ENCODE measurements at regions not wholly inside any gene's neighbourhood (a gene's known extent, or its start where the extent isn't known, plus 50 kb on each side); places are given as distances from the start of the nearest gene placed in this dataset.
"Not testable (repeated sequence)": the region's sequence is repeated elsewhere in the genome, so short reads cannot be mapped to it uniquely, and the experiment has no call there.

DNA sequence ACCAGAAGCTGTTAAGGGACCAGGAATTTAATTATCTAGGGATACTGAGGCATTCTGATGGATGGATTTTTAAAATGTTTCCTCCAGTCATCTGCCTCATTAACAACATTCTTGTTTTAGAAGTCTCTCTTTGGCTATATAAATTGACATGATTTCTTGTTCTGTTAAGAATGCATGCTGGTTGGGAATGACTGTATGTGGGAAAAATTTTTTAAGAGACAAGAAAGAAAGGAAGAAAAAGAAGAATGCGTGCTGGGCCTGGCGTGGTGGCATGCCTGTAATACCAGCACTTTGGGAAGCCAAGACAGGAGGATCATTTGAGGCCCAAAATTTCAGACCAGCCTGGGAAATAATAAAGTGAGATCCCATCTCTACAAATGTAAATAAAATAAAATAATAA is 203.6 kb downstream of the GJA1 start:
- DNase-seq (ENCODE audit: low read depth in 3 of 3), result no peak

DNA sequence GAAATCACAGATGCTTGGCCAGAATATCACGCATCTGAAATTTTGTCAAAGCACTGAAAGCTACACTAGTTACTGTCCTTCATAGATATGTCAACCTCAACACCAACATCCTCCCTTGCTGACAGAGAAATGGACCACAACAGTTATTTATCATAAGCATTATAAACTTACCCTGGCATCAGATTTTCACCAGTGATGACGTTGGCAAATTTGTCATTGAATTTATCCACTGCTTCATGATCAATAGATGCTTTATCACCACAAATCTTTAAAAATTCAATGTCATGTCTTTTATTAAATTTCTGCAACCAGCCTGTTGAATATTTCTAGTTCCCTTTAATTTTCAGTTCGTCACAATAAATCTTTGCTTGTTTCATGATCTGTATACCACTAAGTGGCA is 205.7 kb downstream of the GJA1 start:
- DNase-seq (ENCODE audit: low read depth in 3 of 3), result no peak

DNA sequence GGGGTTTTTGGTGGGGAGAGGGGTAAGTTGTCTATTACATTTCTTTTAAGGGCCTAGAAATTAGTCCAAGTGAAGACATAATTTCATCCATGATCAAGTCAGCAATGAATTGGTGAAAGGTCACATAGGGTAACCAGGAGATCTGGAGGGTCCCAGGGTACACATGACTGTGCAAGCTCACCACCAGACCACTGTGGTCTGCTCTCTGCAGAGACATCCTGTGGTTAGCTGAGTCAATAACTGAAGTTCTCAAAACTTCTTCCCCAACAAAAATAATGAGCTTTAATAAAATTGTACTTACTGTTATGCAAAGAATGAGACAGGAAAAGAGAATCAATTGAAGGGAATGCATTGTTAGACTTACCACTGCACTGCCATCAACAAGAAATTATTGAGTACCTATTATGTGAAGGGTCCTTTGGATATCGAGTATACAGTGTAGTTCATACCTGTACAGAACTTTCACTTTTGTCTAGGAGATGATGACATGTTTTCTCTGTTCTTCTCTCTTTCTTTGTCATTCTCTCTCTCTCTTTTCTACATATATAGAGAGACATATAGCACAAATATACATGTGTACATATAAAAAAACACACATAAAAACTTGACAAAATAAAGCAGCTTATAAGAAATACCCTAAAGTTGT is 209.8 kb downstream of the GJA1 start:
- DNase-seq (ENCODE audit: low read depth in 3 of 3), result no peak

DNA sequence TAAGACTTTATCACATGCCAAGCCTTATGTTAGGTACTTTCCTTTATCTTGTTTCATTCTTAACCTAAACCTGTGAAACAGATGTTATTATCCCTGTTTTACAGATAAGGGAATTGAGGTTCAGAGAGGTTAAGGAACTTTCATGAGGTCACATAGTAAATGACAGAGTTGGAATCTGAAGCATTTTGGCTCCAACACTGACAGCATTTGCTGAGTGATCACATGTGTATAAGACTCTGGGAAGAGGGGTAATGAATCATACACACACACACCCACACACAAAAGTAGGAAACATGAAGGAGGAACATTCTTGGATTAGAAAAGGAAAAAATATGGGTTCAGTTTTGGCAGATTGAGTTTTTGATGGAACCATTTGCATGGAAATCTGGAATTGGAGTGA is 212.5 kb downstream of the GJA1 start:
- DNase-seq (ENCODE audit: low read depth in 3 of 3), result no peak

DNA sequence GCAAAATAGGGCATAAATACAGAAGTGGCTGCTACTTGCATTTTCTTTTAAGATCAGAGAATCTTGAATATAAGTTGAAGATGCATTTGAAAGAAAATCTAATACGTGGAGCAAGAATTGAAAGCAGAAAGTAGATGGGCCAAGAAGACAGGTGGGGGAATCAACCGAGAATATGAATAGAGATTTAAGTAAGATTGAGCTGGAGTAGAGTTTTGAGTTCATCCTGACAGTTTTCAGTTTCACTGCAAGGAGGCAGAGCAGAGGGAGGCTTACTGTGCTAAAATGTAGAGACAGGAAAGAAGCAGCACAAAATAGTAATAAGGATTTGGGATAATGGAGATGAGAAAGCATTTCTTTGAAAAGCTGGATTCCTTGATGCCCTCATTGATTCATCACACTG is 214.5 kb downstream of the GJA1 start:
- DNase-seq (ENCODE audit: low read depth in 3 of 3), result no peak

DNA sequence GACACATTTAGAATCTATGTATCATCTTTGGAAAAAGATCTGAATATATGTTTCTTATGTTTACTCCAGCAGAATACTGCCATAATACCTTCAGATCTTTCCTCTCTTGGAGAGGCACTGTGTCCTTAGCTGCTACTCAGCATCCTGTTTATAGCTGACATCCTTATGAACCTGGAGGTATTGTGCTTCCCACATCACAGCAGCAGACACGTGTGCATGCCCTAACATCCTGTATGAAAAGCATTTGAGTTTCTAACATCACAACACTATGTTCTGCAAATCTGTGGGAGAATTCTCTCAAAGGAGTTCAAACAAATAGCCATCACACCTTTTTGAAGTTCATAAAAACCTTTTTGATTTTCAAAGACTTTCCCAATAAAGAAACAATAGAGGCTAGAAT is 216.0 kb downstream of the GJA1 start:
- no peak for DNase-seq (ENCODE audit: low read depth in 3 of 3)

DNA sequence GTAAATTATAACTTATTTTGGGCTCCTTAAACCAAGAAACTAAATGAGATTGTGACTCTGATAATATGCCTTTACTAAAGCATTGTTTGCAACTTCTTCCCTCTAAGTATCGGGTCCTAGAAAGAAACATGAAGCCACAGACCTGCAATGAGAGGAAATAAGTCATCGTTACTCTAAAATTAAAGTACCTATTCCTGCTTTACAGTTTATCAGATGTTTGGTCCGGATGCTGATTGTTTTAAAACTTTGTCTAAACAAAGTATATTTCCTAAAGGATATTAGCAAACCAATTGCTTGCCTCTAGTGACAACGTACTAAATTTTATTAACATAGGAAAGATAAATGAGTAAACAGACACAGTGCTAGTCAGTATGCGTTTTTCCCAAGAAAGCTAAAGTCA is 216.8 kb downstream of the GJA1 start:
- no peak for DNase-seq (ENCODE audit: low read depth in 3 of 3)

DNA sequence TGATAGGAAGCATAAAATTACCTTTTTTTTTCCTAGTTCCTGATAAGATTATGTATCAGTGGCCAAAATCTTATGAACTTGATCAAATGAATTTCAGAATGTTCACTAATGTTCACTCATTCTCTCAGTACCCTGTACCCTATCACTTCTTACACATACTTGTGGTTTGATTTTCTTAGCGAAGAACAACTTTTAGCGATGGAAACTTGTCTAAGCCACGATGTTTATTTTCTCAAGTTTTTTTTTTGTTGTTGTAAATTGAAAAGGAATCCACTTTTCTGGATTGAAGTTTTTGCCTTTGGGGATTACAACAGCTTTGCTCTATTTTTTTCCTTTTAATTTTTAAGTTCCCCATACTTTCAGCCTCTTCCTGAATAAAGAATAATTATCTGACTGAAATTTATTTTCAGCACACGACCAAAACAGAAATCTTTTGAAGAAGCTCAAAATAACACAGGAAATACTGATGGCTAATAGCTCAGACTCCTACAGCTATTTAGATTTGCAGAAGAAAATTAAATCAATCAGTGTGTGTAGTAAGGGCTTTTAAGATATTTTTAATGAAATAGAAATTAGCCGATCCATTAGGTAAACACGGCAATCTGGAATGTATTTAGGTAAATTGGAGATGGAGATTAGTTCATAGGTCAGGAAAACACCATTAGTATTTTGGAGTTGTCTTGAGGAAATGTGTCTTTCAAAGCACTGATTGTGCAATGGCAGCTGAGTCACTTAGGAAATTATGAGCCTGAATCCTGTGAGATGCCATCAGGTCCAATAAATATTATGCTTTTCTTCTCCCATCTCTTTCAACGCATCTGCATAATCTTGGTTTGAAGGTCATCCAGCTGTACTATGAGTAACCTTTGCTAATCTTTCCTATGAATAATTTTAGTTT is 217.5 kb downstream of the GJA1 start:
- no peak for DNase-seq (ENCODE audit: low read depth in 3 of 3)

DNA sequence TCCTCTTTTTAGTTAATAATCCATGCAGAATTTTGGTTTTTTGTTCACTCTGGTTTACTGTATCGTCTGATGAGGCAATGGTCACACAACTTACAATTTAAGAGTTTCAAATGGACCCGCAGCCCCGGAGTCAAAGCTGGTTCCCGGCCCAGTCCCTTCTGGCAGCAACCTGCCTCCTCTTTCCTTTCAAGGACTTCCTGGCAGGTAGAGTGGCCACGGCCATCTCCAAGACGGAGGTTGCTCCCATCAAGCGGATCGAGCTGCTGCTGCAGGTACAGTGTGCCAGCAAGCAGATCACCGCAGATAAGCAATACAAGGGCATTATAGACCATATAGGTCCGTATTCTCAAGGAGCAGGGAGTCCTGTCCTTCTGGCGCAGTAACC is 218.2 kb downstream of the GJA1 start:
- DNase-seq (ENCODE audit: low read depth in 3 of 3), result no peak

DNA sequence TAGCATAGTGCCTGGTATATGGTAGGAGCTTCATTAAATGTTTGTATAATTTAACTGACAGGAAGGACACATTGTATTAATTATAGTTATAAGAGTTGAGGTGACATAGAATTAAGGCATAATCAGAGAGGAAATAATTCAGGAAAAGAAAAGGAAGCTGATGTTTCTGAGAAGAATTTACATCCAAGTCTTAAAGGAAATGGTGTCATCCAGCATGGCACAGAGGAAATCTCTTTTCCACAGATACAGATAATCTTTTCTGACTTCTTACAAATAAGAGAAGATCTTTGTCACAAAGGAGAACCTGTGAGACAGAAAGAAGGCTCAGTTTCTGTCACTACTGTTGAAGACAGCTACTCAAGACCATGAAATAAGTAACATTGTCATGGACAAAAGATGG is 222.5 kb downstream of the GJA1 start:
- DNase-seq (ENCODE audit: low read depth in 3 of 3), result no peak

DNA sequence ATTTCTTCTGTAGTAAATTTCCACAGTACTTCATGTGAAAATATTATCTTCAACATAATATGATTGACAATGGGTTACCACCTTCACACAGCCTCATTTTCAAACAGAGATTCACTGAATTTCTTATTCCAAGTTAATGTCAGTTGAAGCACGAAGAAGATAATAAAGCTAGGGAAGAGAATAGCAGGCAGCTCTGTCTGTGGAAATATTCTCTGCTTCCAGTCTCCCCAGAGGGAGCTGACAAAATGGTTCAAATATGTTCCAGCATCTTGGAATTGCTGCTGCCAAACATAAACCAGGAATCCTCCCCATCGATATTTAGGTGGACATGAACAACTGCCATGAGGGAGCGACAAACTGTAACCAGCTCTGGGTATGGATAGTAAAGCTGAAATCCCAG is 224.8 kb downstream of the GJA1 start:
- DNase-seq (ENCODE audit: low read depth in 3 of 3), result no peak

DNA sequence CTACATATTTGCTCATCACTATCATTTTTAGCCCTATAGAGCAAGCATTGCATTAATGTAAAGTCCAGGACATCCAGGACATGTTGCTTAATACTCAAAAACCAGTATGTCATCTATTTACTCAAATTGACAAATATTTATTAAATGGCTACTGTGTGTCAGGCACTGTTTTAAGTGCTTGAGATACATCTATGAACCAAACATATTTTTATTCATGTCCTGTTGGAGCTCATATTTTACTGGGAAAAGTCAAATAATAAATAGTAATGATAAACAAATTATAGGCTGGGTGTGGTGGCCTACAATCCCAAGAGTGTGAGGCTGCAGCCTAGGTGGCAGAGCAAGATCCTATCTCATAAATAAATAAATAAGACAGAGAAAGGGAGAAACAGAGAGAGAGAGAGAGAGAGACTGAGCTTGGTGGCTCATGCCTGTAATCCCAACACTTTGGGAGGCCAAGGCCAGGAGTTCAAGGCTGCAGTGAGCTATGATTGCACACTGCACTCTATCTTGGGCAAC is 227.9 kb downstream of the GJA1 start:
- DNase-seq (ENCODE audit: low read depth in 3 of 3), result no peak

DNA sequence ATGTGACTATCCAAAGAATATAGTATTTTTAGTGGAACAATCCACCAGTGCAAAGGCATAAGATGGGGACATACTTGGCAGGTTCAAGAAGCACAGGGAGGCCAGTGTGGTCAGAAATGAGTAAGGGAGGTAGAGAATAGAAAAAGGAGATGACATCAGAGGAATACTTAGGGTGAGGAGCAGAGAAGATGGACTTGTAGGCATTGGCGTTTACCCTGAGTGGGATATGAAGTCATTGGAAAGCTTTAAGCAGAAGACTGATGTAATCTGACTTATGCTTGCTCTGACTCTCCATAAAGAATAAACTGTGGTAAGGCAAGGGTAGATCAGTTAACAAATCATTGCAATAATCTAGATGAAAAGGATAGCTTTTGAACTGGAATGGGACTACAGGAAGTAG is 228.7 kb downstream of the GJA1 start:
- DNase-seq (ENCODE audit: low read depth in 3 of 3), result no peak

DNA sequence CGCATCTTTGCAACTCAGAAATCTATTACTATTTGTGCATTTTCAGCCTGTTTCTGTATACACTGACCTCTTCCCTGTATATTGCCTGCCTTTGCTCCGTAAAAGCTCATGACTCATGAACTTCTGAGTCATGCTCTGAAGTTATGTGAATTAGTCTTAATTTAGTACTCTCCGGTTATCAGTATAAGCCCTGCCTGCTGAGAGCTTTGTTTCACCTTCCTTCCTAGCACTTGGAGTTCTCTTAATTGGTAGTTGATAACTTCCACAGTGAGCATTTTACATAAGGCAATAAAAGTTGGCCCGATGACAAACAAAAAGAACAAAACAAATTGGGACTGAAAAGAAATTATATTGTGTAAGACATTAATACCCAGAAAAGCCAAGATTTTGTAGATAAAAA is 231.4 kb downstream of the GJA1 start:
- DNase-seq (ENCODE audit: low read depth in 3 of 3), result no peak

DNA sequence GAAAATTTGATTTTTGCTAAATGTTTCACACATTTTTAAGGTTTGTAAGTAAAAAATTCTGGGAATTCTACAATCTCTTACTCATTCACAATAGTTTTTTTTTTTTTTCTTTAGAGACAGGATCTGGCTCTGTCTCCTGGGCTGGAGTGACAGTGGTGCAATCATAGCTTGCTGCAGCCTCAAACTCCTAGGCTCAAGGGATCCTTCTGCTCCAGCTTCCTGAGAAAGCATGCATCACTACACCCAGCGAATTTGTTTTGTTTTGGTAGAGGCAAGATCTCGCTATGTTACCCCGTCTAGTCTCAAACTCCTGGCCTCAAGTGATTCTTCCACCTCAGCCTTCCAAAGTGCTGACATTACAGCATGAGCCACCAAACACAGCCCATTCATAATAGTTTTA is 232.8 kb downstream of the GJA1 start:
- no peak for DNase-seq (ENCODE audit: low read depth in 3 of 3)

DNA sequence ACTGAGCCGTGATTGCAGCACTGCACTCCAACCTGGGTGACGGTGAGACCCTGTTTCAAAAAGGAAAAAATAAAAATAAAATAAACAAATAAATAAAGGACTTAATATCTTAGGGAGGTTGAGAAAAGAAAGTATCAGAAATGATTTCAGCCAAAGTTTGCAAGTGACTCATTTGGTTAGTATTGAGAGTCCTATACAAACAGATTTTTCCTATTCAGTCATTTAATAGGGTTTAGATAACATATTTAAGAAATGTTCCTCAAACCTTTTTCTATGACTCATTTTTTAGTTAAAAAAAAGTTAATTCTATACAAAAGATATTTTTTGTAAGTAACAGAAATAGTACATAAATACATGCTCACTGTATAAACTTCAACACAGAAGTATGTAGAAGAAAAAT is 235.1 kb downstream of the GJA1 start:
- no peak for DNase-seq (ENCODE audit: low read depth in 3 of 3)

DNA sequence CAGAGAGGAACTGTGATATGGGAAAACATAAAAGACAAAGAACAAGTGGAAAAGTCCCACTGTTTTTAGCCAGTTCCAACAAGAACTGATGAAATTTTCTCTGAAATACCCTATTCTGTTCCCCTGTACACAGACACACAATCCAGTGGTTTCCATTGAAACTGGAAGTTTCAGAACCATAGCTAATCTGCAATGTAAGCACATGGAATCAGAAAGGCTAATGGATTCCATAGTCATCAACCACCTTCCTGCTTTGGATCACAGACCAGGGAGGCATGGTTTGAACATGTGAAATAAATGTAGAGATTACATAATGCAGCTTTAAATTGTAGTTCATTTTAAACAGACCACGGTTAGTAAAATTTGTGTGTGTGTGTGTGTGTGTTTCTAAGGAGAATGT is 242.1 kb downstream of the GJA1 start:
- DNase-seq (ENCODE audit: low read depth in 3 of 3), result no peak

DNA sequence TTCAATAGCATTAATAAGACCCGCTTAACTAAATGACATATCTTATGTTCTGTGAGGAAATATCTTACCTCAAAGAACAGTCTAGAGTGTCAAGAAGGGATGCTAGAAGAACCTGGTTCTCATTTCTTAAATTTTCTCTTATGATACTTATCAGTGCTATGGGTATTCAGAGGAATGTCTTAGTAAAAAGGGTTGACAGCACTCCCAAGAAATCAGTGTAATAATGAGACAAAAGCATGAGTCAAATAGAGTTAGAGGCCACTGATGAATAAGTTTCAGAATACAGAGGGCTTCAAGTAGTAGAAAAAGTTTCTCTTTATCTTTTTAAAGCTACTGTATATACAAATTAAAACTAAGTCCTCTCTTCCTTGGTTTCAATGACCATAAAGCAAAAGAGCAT is 242.8 kb downstream of the GJA1 start:
- no peak for DNase-seq (ENCODE audit: low read depth in 3 of 3)

DNA sequence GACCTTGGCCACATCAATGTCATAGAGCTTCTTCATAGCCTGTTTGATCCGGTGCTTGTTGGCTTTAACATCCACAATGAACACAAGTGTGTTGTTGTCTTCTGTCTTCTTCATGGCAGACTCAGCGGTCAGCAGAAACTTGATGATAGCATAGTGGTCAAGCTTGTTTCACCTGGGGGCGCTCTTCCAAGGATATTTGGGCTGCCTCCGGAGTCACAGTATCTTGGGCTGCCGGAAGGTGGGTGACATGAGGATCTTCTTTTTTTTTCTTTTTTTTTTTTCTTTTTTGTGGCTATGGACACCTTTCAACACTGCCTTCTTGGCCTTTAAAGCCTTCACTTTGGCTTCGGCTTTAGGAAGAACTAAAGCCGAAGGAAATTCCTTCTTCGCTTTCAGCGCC is 244.6 kb downstream of the GJA1 start:
- DNase-seq (ENCODE audit: low read depth in 3 of 3), result no peak

DNA sequence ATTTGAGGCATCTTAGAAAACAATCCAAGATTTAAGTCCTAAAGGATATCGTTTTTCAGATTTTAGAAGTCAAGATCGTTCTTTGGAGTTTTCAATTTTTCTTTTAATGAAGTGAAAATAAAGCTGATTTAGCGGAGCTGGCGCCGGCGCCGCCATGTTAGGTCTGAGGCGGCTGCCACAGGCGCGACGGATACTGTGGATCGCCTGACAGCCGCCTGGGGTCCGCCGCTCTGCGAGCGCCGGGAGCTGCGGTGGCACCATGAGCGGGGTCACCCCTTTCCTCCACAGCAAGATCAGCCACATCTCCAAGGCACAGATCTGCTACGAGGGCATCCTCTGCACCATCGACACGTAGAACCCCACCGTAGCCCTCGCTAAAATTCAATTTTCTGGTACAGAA is 247.2 kb downstream of the GJA1 start:
- DNase-seq (ENCODE audit: low read depth in 3 of 3), result no peak

DNA sequence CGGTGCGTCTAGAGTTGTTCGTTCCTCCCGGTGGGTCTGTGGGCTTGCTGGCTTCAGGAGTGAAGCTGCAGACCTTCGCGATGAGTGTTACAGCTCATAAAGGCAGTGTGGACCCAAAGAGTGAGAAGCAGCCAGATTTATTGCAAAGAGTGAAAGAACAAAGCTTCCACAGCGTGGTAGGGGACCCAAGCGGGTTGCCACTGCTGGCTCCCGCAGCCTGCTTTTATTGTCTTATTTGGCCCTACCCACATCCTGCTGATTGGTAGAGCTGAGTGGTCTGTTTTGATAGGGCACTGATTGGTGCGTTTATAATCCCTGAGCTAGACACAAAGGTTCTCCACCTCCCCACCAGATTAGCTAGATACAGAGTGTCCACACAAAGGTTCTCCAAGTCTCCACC is 250.4 kb downstream of the GJA1 start:
- DNase-seq (ENCODE audit: low read depth in 3 of 3), result not testable (repeated sequence)

DNA sequence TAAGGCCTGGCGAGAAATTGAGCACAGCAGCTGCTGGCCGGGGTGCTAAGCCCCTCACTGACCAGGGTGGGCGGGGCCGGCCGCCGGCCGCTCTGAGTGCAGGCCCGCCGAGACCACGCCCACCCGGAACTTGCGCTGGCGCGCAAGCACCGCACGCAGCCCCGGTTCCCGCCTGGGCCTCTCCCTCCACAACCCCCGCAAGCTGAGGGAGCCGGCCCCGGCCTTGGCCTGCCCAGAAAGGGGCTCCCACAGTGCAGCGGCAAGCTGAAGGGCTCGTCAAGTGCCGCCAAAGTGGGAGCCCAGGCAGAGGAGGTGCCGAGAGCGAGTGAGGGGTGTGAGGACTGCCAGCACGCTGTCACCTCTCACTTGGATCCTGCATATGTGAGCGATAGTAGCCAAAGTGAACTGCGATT is 251.2 kb downstream of the GJA1 start:
- DNase-seq (ENCODE audit: low read depth in 3 of 3), result no peak

DNA sequence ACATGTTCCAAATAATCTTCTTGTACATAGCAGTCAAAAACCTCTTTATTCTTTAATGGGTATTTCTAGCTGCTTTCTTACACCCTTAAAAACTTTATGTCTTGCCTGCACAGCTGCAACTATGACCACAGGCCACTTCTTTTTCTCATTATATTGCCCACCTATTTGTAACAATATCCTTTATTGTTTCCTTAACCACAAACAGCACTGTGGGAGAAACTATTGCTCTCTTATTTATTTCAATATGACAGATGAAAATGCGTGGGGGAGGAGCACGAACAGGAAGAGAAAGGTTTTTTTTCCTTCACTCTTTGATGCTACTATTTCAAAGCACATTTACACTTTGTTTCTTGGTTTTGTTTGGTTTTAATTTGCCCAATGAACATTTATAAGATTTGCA is 253.5 kb downstream of the GJA1 start:
- DNase-seq (ENCODE audit: low read depth in 3 of 3), result no peak

Data from stimulated activated CD4-positive, alpha-beta T cell treated with anti-CD3 and anti-CD28 coated beads, TNF-alpha, amount 100 ng/mL, for 48 hours (primary cell).